ENCODE measurements at regions not wholly inside any gene's neighbourhood (a gene's known extent, or its start where the extent isn't known, plus 50 kb on each side); places are given as distances from the start of the nearest gene placed in this dataset.

DNA sequence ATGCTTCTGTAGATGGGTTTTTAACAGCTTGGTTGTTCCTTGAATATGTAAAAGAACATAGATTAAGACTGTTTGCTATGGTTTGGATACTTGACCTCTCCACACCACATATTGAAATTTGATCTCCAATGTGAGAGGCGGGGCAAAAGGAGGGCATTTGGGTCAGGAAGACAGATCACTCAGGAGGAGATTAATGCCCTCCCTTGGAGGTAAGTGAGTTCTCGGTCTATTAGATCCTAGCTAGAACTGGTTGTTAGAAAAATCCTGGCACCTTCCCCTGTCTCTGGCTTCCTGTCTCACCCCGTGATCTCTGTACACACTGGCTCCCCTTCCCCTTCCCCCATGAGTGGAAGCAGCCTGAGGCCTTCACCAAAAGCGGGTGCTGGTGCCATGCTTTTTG, 281.1 kb upstream of the ANKRD55 start:
- intact Hi-C loops (cut with DNase I; ENCODE audit: low total_unique reads): no loop called here
- Histone ChIP-seq H3K4me3 (no peak overlapping the region), H3K27ac (no peak overlapping the region), H3K9me3 (no peaks in the 10 kb centered on the region), H3K27me3 (no peaks in the 10 kb centered on the region), H3K36me3 (ENCODE audit: low read depth, missing control alignments) (no peaks in the 10 kb centered on the region), H3K4me1 (peaks cover 9% of the 10 kb centered on the region)
- no peak for TF ChIP-seq POLR2A (IDR thresholded peaks at IDR 0.05)
- TF ChIP-seq, protein P1, sequence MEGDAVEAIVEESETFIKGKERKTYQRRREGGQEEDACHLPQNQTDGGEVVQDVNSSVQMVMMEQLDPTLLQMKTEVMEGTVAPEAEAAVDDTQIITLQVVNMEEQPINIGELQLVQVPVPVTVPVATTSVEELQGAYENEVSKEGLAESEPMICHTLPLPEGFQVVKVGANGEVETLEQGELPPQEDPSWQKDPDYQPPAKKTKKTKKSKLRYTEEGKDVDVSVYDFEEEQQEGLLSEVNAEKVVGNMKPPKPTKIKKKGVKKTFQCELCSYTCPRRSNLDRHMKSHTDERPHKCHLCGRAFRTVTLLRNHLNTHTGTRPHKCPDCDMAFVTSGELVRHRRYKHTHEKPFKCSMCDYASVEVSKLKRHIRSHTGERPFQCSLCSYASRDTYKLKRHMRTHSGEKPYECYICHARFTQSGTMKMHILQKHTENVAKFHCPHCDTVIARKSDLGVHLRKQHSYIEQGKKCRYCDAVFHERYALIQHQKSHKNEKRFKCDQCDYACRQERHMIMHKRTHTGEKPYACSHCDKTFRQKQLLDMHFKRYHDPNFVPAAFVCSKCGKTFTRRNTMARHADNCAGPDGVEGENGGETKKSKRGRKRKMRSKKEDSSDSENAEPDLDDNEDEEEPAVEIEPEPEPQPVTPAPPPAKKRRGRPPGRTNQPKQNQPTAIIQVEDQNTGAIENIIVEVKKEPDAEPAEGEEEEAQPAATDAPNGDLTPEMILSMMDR (IDR thresholded peaks at IDR 0.05): no peak
- no peak for DNase-seq
- WGBS, 2 donors: 91% methylated on average over 4 of the region's 4 CpGs

DNA sequence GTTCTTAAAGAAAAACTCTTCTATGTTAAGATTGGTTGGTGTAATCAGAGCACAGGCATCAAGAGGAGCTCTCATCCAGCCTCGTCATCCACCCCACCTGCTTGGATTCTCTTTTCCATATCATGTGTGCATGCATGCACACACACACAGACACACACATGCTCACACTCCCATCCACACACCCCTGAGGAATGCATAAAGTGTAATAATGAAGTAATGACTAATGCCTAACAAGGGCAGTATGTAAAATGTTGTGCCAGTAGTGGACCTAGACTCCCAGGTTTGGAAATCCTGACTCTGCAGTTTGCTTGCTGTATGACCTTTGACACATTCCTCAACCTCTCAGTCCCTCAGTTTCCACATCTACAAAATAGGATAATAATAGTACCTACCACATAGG, 280.0 kb upstream of the ANKRD55 start:
- no peak overlapping the region for H3K27ac ChIP-seq
- H3K9me3 ChIP-seq: no peaks in the 10 kb centered on the region
- no peak for TF ChIP-seq POLR2A (IDR thresholded peaks at IDR 0.05)
- TF ChIP-seq, protein P1 (IDR thresholded peaks at IDR 0.05): no peak
- intact Hi-C loops (cut with DNase I; ENCODE audit: low total_unique reads): no loop called here
- H3K36me3 ChIP-seq (ENCODE audit: low read depth, missing control alignments): no peaks in the 10 kb centered on the region
- 0% methylated on average over 1 of the region's 1 CpG for WGBS, 2 donors
- peaks cover 9% of the 10 kb centered on the region for H3K4me1 ChIP-seq
- H3K4me3 ChIP-seq: no peak overlapping the region
- no peak for DNase-seq
- no peaks in the 10 kb centered on the region for H3K27me3 ChIP-seq

DNA sequence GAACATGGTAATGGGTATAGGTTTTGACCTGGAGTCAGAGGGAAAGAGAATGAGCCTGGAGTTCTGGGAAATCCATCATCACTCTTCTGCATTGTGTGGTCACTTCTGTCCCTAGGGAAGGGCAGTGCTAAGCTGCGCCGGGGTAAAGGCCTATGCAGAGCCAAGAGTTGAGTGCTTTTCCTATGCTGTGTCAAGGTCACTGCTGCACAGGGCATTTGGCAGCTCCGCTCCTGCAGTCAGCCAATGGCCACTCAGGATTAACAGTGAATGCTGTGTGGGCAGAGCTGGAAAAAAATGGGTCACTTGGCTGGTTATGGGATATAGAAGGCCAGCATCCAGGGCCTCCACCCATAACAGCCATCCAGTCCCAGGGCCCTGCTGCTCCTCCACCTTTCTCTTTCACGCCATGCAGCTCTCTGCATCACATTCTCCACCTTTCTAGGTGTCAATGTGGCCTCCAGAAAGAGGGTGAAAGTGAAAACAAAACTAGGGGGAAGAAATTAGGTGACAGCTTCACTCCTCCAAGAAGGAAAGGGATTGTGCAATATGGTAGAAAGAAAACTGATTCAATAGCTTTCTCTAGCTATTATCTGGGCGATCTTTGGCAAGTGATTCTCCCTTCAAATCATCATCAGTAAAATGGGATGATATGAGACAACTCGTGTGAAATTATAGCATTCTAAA, 279.3 kb upstream of the ANKRD55 start:
- WGBS, 2 donors: 48 to 64% methylated on average over 6 of the region's 6 CpGs
- intact Hi-C loops (cut with DNase I; ENCODE audit: low total_unique reads): no loop called here

DNA sequence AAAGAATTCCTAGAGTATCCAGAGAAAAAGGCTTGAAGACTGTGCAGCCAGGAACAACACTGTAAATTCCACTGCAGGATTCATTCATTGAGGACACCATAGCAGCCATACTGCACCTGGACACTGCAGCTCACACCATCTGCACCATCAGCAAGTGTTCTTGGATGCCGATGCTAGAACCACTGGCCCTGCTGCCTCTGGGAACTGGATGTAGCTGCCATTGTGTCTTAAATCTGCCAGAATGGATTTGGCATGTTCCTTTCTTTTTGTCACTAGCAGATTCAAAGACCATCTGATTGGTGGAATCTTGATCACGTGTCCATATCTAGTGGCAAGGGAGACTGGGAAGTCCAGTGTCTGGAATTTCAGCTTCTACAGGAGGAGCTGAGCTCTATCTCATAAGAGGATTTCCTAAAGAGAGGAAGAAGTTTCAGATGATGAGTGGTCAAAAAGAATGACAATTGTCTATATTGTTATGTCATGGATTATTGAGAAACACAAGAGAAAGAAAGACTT, 278.3 kb upstream of the ANKRD55 start:
- Histone ChIP-seq H3K36me3 (ENCODE audit: low read depth, missing control alignments) (no peaks in the 10 kb centered on the region), H3K9me3 (no peaks in the 10 kb centered on the region), H3K27ac (no peak overlapping the region), H3K4me1 (peaks cover 9% of the 10 kb centered on the region), H3K27me3 (no peaks in the 10 kb centered on the region), H3K4me3 (no peak overlapping the region)
- no peak for DNase-seq
- intact Hi-C loops (cut with DNase I; ENCODE audit: low total_unique reads): no loop called here
- TF ChIP-seq POLR2A (IDR thresholded peaks at IDR 0.05): no peak
- TF ChIP-seq, protein P1 (IDR thresholded peaks at IDR 0.05): no peak
- WGBS, 2 donors: 89 to 92% methylated on average over 2 of the region's 2 CpGs

More for the DNA sequence above, 279.3 kb upstream of the ANKRD55 start:
- DNase-seq: peak; percentile 80
- TF ChIP-seq, protein P1 (IDR thresholded peaks at IDR 0.05): no peak
- TF ChIP-seq POLR2A (IDR thresholded peaks at IDR 0.05): no peak
- Histone ChIP-seq H3K27me3 (no peaks in the 10 kb centered on the region), H3K36me3 (ENCODE audit: low read depth, missing control alignments) (no peaks in the 10 kb centered on the region), H3K4me3 (no peak overlapping the region), H3K27ac (no peak overlapping the region), H3K9me3 (no peaks in the 10 kb centered on the region), H3K4me1 (peaks cover 9% of the 10 kb centered on the region)

DNA sequence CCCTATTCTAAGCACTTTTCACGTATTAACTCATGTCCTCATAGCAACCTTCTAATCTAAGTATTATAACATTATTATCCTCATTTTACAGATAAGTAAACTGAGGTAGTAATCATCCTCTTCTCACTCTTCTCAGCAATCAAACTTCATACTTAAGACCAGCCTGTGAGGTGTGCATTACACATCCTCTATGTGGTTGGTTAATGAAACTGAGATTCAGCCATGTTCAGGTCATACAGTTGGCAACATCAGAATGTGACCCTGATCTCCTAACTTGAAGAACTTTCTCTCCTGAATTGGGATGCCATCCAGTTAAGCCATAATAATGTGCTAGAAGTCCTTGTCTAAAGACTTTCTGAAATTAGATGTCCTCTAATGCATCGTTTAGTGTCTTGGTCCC, 275.1 kb upstream of the ANKRD55 start:
- TF ChIP-seq, protein P1 (IDR thresholded peaks at IDR 0.05): no peak
- no peak for TF ChIP-seq POLR2A (IDR thresholded peaks at IDR 0.05)
- H3K9me3 ChIP-seq: no peaks in the 10 kb centered on the region
- no peak overlapping the region for H3K4me3 ChIP-seq
- peaks cover 6% of the 10 kb centered on the region for H3K4me1 ChIP-seq
- no peaks in the 10 kb centered on the region for H3K36me3 ChIP-seq (ENCODE audit: low read depth, missing control alignments)
- DNase-seq: no peak
- 76 to 85% methylated on average over 2 of the region's 2 CpGs for WGBS, 2 donors
- intact Hi-C loops (cut with DNase I; ENCODE audit: low total_unique reads): no loop called here
- H3K27ac ChIP-seq: no peak overlapping the region
- no peaks in the 10 kb centered on the region for H3K27me3 ChIP-seq

Data from testis (tissue), 2 donors.